Progenitor cell of endocrine pancreas (in vitro differentiated cells): ENCODE measurements at regions not wholly inside any gene's neighbourhood (a gene's known extent, or its start where the extent isn't known, plus 50 kb on each side); places are given as distances from the start of the nearest gene placed in this dataset.

Experiments
- DNase-seq: peaks from one replicate; pipeline ENCODE4 v3.0.0; 2021; ENCODE audit warnings: low spot score; ENCODE audit not compliant: unreplicated experiment
- H3K27ac Mint-ChIP-seq: 2 replicates; pipeline ENCODE4 v1.8.0; 2021; ENCODE audit warnings: mild to moderate bottlenecking, moderate library complexity, mixed read lengths
- H3K27me3 Mint-ChIP-seq: 2 replicates; pipeline ENCODE4 v1.8.0; 2021; ENCODE audit warnings: mixed read lengths
- H3K36me3 Mint-ChIP-seq: 2 replicates; pipeline ENCODE4 v1.8.0; 2022; ENCODE audit warnings: mixed read lengths; ENCODE audit not compliant: insufficient read depth
- H3K4me1 Mint-ChIP-seq: 2 replicates; pipeline ENCODE4 v1.8.0; 2021; ENCODE audit warnings: low read depth, mixed read lengths
- H3K4me3 Mint-ChIP-seq: 2 replicates; pipeline ENCODE4 v1.8.0; 2021; ENCODE audit warnings: low read depth, mild to moderate bottlenecking, moderate library complexity, mixed read lengths
- H3K9me3 Mint-ChIP-seq: 2 replicates; pipeline ENCODE4 v1.8.0; 2021; ENCODE audit warnings: low read depth, mixed read lengths
- CTCF ChIP-seq: fragments of 200-600 bp; sonication (generic); IDR thresholded peaks from one replicate; pipeline ENCODE4 v1.5.0; 2021; ENCODE audit warnings: antibody characterized with exemption, mild to moderate bottlenecking; ENCODE audit not compliant: unreplicated experiment

GRCh38 chr15:98455904-98456303 is 192.4 kb upstream of the IGF1R start:
- Mint-ChIP-seq H3K4me3 (no peak overlapping the region), H3K9me3 (peaks cover 15% of the 10 kb centered on the region), H3K27ac (no peak overlapping the region), H3K36me3 (no peaks in the 10 kb centered on the region), H3K4me1 (no peaks in the 10 kb centered on the region), H3K27me3 (peaks cover 7% of the 10 kb centered on the region)
- TF ChIP-seq CTCF, result no peak
- DNase-seq, result no peak

DNA sequence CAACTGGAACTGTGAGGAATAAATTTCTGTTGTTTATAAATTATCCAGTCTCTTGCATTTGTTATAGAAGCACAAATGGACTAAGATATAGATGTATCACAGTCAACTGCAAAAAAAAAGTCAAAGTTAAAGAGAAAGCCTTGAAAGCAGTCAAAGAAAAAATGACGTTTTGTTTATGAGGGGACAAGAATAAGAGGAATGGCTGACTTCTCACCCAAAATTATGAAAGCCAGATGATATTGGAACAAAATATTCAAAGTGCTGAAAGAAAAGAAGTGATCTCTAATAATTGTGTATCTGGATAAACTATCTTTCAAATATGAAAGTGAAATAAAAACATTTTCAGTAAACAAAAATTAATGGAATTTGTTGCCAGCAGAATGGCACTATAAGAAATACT is 171.8 kb upstream of the IGF1R start:
- no peak overlapping the region for H3K27ac Mint-ChIP-seq
- TF ChIP-seq CTCF, result no peak

GRCh38 chr15:98480844-98481243 is 167.5 kb upstream of the IGF1R start:
- Mint-ChIP-seq H3K4me1 (no peaks in the 10 kb centered on the region), H3K9me3 (peaks cover 26% of the 10 kb centered on the region), H3K4me3 (no peak overlapping the region), H3K27me3 (peaks cover 2% of the 10 kb centered on the region), H3K36me3 (peaks cover 8% of the 10 kb centered on the region), H3K27ac (no peak overlapping the region)
- no peak for TF ChIP-seq CTCF
- no peak for DNase-seq

More for the DNA sequence above, 171.8 kb upstream of the IGF1R start:
- Mint-ChIP-seq H3K4me3 (no peak overlapping the region), H3K36me3 (peaks cover 5% of the 10 kb centered on the region), H3K4me1 (no peaks in the 10 kb centered on the region), H3K9me3 (peaks cover 21% of the 10 kb centered on the region), H3K27me3 (no peaks in the 10 kb centered on the region)
- DNase-seq, result no peak

DNA sequence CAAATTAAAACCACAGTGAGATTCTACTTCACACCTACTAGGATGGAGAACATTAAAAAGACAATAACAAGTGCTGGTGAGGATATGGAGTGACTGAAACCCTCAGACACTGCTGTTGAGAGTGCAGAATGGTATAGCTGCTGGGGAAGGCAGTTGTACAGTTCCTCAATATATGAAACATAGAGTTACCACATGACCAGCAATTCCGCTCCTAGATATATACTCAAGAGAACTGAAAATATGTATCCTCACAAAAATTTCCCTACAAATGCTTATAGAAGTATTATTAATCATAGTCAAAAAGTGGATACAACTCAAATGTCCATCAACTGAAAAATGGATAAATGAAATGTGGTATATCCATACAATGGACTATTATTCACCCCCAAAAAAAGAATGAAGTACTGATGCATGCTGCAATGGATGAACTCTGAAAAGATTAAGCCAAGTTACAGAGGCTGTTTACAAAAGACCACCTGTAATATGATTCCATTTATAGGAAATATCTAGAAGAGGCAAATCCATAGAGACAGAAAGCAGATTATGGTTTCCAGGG is 164.7 kb upstream of the IGF1R start:
- H3K4me1 Mint-ChIP-seq, result no peaks in the 10 kb centered on the region
- peaks cover 3% of the 10 kb centered on the region for H3K36me3 Mint-ChIP-seq
- no peak for TF ChIP-seq CTCF

GRCh38 chr15:98484914-98485313 is 163.4 kb upstream of the IGF1R start:
- H3K27me3 Mint-ChIP-seq, result peaks cover 4% of the 10 kb centered on the region

More for the DNA sequence above, 164.7 kb upstream of the IGF1R start:
- Mint-ChIP-seq H3K9me3 (peaks cover 12% of the 10 kb centered on the region), H3K4me3 (no peak overlapping the region), H3K27ac (no peak overlapping the region), H3K27me3 (peaks cover 4% of the 10 kb centered on the region)
- DNase-seq, result no peak

More at GRCh38 chr15:98484914-98485313, 163.4 kb upstream of the IGF1R start:
- Mint-ChIP-seq H3K27ac (no peak overlapping the region), H3K9me3 (peaks cover 12% of the 10 kb centered on the region), H3K4me3 (no peak overlapping the region), H3K36me3 (peaks cover 3% of the 10 kb centered on the region), H3K4me1 (no peaks in the 10 kb centered on the region)
- no peak for TF ChIP-seq CTCF
- DNase-seq, result no peak
